Dermis blood vessel endothelial cell (primary cell): ENCODE measurements at regions not wholly inside any gene's neighbourhood (a gene's known extent, or its start where the extent isn't known, plus 50 kb on each side); places are given as distances from the start of the nearest gene placed in this dataset.
"Not testable (repeated sequence)": the region's sequence is repeated elsewhere in the genome, so short reads cannot be mapped to it uniquely, and the experiment has no call there.

ENCODE experiments used
- DNase-seq: peaks from one replicate; pipeline ENCODE4 v3.0.0; 2010

DNA sequence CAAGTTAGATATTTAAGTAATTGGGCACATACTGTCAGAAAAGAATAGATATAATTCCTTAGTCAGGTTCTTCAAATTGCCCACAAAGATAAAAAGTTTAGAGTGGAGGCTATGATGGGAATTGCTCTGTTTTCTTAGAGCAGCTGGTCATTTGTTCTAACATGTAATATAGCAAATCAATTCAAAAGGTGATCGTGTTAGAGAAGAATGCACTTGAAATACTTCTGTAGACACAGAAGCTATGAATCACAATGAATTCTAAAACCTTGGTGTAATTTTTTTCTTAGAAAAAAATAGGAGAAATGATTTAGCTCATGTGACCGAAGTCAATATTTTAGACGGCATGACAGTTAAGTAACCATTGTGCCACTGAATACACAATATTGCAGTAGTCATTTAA is 918.1 kb upstream of the LRATD1 start:
- no peak for DNase-seq

DNA sequence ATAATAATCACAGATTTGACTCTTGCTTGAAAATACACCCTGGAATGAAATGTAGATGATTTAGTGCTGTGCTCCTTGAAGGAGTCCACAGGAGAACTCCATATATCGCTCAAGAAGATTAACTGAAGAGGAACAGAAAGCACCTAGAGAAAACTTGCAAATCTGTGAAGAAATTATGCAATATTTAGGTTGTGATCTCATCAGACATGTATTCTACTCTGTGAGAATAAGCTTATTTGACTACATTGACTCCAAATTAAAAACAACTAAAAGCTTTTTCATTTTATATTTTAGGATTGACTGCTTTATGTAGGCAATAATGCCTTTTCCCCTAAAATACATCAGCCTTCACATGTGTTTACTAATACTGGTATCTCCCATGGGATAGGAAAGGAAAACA is 906.6 kb upstream of the LRATD1 start:
- no peak for DNase-seq

DNA sequence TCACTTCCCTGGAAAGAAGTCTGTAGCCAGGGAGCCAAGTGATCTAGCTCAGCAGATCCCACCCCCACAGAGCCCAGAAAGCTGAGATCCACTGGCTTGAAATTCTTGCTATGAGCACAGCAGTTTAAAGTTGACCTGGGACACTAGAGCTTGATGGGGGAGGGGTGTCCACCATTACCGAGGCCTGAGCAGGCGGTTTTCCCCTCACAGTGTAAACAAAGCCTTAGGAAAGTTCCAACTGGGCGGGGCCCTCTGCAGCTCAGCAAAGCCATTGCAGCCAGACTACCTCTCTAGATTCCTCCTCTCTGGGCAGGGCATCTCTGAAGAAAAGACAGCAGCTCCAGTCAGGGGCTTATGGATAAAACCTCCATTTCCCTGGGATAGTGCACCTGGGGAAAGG is 887.2 kb upstream of the LRATD1 start:
- DNase-seq, result no peak

- no peak for DNase-seq
Observed at GRCh38 chr2:13751955-13752354, 880.6 kb upstream of the LRATD1 start.

GRCh38 chr2:13758412-13758811 is 874.1 kb upstream of the LRATD1 start:
- no peak for DNase-seq

- DNase-seq, result no peak
Observed at GRCh38 chr2:13768274-13768673, 864.2 kb upstream of the LRATD1 start.

DNA sequence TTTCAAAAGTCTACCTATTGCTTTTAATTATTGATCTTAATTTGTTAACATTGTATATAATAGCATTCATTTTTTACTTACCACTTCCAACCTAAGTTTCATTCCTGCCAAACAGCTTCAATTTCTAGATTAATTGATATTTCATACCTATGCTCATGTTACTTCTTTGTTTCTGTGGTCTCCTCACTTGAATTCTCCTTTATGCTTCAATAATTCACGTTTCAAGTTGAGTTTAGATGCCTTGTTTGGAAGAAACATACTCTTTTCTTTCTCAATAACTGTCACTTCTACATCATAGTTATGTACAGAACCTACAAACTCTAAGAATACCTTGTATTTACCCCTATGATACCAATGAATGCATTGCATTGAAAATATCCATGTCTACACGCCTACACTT is 862.2 kb upstream of the LRATD1 start:
- no peak for DNase-seq

DNA sequence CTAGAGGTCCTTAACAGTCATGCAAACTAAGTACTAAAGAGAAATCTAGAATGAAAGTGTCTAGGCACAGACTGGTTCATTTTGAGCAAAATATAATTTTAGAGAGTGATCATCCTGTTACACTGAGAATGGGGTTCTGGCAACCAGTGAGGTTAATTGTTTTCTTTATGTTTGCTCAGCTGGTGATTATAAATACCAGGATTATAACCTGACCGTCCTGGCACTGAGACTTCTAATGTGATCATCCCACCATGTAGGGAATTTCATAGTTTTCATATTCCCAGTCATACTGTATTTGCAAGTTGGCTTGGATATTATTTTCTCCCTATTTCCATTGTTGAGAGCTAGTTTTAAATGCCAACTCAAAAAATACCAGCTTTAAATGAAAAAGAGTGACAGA is 852.5 kb upstream of the LRATD1 start:
- DNase-seq, result no peak

DNA sequence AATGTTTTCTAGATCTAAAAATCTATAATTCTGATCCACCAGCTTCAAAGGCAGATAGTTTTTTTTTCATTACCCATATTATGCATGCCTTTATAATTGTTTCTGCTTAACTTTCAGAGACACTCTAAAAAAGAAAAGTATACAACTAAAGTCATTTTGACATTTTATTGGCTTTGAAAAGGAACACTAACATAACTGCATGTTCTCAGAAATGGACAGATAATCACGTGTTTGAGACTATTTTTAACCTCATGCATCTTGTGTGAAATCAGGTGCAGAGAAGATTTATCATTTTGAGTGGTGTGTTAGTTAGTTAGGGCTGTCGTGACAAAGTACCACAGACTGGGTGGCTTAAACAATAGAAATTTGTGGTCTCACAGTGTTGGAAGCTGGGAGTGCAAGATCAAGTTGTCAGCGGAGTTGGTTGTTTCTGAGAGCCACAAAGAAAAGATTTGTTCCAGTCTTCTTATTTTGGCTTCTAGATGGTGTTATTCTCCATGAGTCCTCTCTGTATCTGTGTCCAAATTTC is 841.4 kb upstream of the LRATD1 start:
- no peak for DNase-seq

DNA sequence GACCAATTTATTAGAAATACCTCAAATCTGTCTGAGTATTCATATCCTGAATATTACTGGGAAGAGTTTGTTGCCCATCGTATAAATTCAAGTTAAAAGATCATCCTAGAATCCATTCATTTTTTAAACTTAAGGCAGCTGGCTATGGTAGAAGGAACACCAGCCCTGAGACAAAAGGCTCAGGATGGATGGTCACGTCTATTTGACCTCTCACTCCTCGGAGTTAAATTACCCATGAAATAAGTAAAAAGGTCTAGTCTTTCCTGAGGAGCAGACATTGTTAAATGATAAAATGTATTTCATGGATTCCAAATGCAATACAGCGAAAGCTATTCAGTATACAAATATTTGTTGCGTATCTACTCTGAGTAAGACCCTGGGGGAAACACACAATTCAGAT is 826.0 kb upstream of the LRATD1 start:
- no peak for DNase-seq

DNA sequence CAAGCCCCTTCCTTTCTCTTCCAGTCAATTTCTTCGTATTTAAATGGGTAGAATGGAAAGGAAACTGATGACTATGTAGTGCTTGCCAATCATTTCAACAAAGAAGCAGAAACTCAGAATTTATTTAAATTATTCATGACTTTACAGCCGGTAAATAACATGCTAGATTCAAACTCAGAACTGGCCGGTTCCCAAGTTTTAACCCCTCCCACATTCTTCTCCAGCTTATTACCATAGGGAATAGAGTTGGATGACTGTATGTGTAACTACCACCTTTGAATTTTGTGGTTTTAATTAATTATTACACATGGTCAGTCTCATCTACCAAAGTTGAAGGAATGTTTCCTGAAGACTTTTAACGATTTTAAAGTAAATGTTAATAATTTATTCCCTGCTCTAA is 819.3 kb upstream of the LRATD1 start:
- DNase-seq, result no peak

DNA sequence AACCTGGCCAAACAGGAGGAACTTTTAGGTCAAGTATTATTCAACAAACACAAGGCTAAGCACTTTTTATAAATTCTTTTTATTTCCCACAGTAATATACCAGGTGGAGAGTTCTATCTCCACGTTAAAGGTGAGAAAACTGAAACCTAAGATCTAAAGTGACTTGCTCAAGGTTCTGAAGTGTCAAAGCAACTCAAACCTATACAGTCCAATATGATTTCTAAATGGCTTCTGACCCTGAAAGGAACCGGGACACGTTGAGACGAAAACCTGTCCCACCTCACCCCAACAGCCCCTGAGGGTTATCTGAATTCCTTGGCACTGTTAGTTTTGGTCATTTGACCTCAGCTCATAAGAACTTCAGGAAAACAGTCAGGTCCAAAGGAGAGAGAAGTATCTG is 814.5 kb upstream of the LRATD1 start:
- no peak for DNase-seq

DNA sequence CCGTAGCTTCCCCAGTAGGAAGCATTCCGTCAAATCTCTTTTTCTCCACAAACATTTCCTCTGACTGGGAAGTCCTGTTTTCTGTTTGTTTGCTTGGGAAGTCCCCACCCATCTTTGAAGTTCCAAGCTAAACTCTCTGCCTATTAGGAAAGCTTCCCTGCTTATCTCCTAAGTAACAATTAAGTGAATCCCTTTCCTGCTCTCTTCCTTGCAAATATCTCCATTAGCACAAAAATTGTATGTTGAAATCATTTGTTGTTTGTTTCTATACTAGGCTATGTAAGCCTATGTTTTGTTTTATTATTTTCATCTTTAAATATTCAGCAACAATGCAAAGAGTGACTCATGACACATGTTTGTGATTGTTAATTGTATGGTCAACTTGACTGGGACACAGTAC is 812.6 kb upstream of the LRATD1 start:
- DNase-seq, result no peak

DNA sequence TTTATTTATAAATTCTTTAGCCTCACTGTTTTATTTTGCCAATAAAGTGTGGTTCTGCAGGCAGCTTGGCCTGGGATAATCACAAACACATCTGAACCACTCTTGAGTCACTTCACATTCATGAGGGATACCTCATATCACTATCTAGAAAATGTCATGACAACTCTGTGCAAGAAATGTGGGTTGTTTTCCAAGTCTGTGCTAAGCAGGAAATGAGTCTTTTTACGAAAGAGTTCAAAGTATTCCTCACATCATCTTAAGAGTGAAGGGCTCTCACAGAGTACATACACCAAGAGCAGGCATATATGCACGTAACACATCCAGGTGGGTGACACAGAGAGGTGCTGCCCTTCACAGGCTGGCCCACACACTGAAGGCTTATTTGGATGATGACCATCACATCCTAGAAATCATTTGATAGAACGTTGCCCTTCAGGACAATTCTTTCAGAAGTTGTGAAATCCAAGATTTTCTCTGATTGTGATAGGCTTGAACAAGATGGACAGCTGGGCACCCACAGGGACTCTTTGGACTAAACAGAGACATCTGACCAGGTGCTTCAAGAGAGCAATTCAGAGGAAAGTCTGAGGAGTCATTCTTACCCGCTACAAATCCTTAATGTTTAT is 811.1 kb upstream of the LRATD1 start:
- no peak for DNase-seq

DNA sequence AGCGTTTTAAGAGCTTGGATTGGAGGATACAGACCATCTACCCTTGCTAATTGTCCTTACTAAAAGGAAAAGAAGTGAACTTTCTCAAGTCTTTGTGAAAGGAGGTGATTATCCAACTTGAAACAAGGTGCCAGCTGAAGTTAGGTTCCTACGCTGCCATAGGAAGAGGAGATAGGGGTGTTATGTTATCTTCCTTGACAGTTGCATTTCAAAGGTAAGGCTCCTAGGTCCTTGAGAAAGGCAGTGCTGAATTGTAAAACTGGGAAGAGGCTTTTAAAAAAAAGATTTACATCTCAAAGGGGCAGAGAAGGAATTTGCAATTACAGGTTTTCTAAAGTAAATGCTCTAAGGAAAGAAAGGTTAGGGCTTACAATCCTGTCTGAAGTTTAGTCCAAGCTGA is 810.2 kb upstream of the LRATD1 start:
- DNase-seq, result no peak

GRCh38 chr2:13826314-13826853 is 806.1 kb upstream of the LRATD1 start:
- no peak for DNase-seq

DNA sequence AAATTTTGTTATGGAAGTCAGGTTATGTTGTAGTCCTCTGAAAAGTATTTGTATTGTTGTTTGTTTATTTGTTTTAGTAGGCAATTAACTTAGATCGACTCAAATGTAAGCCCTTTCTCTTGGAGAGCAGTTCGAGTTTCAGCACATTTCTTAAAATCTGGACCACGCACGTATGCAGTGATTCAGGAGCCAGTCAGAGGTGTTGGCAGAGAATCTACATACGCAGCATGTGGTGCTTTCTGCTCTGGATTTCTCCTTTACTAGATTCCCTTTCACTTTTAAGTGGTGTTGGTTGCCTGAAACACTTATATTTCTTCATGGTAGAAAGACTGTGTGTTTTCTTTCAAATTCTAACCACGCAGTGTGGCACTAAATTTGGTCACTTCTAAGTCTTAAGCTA is 773.9 kb upstream of the LRATD1 start:
- no peak for DNase-seq

GRCh38 chr2:13868275-13868674 is 764.2 kb upstream of the LRATD1 start:
- not testable (repeated sequence) for DNase-seq

- DNase-seq, result peak; percentile 8
Observed at GRCh38 chr2:13876491-13877037, 756.0 kb upstream of the LRATD1 start.

DNA sequence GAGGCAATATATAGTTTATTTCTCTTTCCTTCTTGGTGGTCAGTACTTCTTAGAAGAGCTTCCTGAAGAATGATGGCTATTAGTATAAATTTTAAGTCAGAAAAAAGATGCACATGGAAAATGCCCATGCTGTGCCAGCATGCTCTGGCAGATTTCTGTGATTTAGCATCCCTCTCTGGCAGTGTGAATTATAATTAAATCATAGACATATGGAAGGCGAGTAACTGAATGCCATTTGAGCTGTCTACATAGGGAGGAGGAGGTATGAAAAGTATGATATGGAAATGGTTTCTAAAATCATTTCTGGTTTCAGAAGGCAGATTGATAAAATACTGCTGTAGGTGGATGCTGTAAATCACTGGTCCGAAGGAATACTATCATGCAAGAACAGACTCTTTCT is 754.9 kb upstream of the LRATD1 start:
- DNase-seq, result no peak

GRCh38 chr2:13884291-13884976 is 748.1 kb upstream of the LRATD1 start:
- DNase-seq, result no peak

DNA sequence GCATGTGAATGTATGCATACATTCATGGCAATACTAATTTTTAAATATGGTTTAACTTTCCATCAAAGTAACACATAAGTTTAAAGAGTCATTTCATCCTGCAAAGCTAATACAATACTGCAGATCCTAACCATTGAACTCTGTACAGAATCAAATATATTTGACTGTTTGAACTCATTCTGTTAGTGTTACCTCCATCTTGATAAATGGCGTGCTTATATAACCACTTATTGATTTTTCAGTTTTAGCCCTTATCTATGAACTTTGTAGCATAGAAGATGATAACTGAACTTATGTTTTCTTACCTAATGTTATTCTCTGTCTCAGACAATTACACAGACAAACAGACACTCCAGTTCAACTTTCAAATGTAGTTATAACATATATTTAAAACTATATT is 731.0 kb upstream of the LRATD1 start:
- no peak for DNase-seq

- DNase-seq, result no peak
Observed at GRCh38 chr2:13905831-13906230, 726.7 kb upstream of the LRATD1 start.

- DNase-seq, result no peak
Observed at GRCh38 chr2:13916066-13916465, 716.5 kb upstream of the LRATD1 start.
